ENCODE measurements at regions not wholly inside any gene's neighbourhood (a gene's known extent, or its start where the extent isn't known, plus 50 kb on each side); places are given as distances from the start of the nearest gene placed in this dataset.

DNA sequence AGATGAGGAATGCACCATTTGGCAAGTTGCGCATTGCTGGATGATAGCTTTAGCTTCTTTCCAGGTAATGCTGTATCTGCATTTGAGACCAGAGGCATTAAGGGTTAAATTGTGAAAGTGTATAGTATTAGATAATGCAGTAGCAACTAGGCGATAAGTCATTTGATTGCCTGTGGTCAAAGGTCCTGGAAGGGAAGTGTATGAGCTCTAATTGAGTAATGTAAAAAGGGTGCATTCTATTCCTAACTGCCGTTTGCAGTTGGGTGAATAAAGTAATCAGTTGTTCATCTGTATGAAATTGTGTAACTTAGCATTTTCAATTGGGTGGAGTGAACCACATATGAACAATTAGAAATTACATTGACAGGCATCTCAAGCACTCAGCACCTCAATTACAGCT is 54.5 kb upstream of the WDR1 start:
- no peak for TF ChIP-seq EZH2 (IDR thresholded peaks at IDR 0.05; ENCODE audit: borderline replicate concordance, low read depth, low read length, severe bottlenecking)
- TF ChIP-seq, protein P1, sequence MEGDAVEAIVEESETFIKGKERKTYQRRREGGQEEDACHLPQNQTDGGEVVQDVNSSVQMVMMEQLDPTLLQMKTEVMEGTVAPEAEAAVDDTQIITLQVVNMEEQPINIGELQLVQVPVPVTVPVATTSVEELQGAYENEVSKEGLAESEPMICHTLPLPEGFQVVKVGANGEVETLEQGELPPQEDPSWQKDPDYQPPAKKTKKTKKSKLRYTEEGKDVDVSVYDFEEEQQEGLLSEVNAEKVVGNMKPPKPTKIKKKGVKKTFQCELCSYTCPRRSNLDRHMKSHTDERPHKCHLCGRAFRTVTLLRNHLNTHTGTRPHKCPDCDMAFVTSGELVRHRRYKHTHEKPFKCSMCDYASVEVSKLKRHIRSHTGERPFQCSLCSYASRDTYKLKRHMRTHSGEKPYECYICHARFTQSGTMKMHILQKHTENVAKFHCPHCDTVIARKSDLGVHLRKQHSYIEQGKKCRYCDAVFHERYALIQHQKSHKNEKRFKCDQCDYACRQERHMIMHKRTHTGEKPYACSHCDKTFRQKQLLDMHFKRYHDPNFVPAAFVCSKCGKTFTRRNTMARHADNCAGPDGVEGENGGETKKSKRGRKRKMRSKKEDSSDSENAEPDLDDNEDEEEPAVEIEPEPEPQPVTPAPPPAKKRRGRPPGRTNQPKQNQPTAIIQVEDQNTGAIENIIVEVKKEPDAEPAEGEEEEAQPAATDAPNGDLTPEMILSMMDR (IDR thresholded peaks at IDR 0.05; ENCODE audit: borderline replicate concordance, extremely low read depth, low read length, poor library complexity, severe bottlenecking): no peak

Measured in DND-41 (cell line).